ENCODE measurements at regions not wholly inside any gene's neighbourhood (a gene's known extent, or its start where the extent isn't known, plus 50 kb on each side); places are given as distances from the start of the nearest gene placed in this dataset.

DNA sequence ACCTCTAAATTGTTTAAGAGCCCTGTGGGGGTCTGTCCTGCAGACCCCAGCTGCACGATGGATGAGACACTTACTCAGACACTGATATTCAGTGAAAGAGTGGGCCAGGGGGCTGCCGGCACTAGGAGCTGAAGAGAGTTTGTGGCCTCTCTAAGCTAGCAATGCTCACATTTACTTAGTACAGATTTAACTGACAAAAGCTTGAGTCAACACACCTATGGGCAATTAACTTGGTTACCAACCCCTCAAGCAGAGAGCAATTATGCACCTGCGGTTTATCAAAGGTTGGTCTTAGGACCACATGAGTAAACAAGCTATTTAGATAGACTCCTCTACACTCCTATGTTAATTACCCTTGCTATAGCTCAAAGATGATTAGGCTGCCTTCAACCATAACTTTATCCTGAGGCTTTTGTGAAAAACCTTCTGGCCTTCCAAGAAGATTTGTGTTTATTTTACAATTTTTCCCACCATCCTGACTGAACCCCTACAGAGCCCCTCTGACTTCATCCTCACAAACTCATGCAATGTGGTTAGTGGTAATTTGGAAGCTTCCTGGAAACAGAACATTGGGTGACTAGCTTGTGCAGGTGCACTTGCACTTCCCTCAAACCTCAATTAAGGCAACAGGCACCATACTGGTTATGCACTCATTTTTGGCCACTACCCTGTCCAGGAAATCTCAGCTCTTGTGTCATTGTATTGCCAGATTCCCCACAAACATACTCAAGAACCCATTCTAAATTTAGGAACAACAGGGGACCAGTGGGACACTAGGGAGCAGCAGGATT is 234.4 kb upstream of the ITM2A start:
- H3K4me1 ChIP-seq (ENCODE audit: insufficient read depth, low read length, poor library complexity, severe bottlenecking), result no peaks in the 10 kb centered on the region
- no peaks in the 10 kb centered on the region for H3K36me3 ChIP-seq (ENCODE audit: insufficient read depth, low read length, poor library complexity, severe bottlenecking)
- no peak for DNase-seq (ENCODE audit: low spot score)
- BruUV-seq (replicated peaks), result no TSS peak
- ChIA-PET POLR2A (ENCODE audit: low non-redundant PET) (no interaction called here), CTCF (no interaction called here)
- no peaks in the 10 kb centered on the region for H3K9me3 ChIP-seq (ENCODE audit: low read depth, low read length, poor library complexity, severe bottlenecking)
- intact Hi-C loops (cut with micrococcal nuclease; ENCODE audit: unreplicated experiment), result no loop called here
- no peak overlapping the region for H3K4me3 ChIP-seq (ENCODE audit: low read depth, low read length, poor library complexity, severe bottlenecking)
- TF ChIP-seq EZH2 (IDR thresholded peaks at IDR 0.05; ENCODE audit: borderline replicate concordance, low read depth, low read length, poor library complexity, severe bottlenecking), result no peak
- TF ChIP-seq, protein P1, sequence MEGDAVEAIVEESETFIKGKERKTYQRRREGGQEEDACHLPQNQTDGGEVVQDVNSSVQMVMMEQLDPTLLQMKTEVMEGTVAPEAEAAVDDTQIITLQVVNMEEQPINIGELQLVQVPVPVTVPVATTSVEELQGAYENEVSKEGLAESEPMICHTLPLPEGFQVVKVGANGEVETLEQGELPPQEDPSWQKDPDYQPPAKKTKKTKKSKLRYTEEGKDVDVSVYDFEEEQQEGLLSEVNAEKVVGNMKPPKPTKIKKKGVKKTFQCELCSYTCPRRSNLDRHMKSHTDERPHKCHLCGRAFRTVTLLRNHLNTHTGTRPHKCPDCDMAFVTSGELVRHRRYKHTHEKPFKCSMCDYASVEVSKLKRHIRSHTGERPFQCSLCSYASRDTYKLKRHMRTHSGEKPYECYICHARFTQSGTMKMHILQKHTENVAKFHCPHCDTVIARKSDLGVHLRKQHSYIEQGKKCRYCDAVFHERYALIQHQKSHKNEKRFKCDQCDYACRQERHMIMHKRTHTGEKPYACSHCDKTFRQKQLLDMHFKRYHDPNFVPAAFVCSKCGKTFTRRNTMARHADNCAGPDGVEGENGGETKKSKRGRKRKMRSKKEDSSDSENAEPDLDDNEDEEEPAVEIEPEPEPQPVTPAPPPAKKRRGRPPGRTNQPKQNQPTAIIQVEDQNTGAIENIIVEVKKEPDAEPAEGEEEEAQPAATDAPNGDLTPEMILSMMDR (conservative IDR thresholded peaks at IDR 0.05; ENCODE audit: low read depth, low read length), result no peak
- H3K27me3 ChIP-seq (replicated peaks; ENCODE audit: insufficient read depth, low read depth, low read length, poor library complexity), result no peaks in the 10 kb centered on the region
- no peak overlapping the region for H3K27ac ChIP-seq (ENCODE audit: low read depth, low read length, poor library complexity, severe bottlenecking)

- Histone ChIP-seq H3K4me3 (ENCODE audit: low read depth, low read length, poor library complexity, severe bottlenecking) (no peak overlapping the region), H3K36me3 (ENCODE audit: insufficient read depth, low read length, poor library complexity, severe bottlenecking) (no peaks in the 10 kb centered on the region), H3K9me3 (ENCODE audit: low read depth, low read length, poor library complexity, severe bottlenecking) (no peaks in the 10 kb centered on the region), H3K4me1 (ENCODE audit: insufficient read depth, low read length, poor library complexity, severe bottlenecking) (no peaks in the 10 kb centered on the region), H3K27ac (ENCODE audit: low read depth, low read length, poor library complexity, severe bottlenecking) (no peak overlapping the region), H3K27me3 (replicated peaks; ENCODE audit: insufficient read depth, low read depth, low read length, poor library complexity) (no peaks in the 10 kb centered on the region)
- POLR2A ChIA-PET (ENCODE audit: low non-redundant PET), result no interaction called here
- peak; percentile 2 for DNase-seq (ENCODE audit: low spot score)
- no TSS peak for BruUV-seq (replicated peaks)
- CTCF ChIA-PET, result interaction anchor here (0.6 kb wide), 1 partner anchor 1453 kb away, joined by 3 read pairs; the partner anchor contains the start of gene TAF9B
- intact Hi-C loops (cut with micrococcal nuclease; ENCODE audit: unreplicated experiment), result no loop called here
- no peak for TF ChIP-seq EZH2 (IDR thresholded peaks at IDR 0.05; ENCODE audit: borderline replicate concordance, low read depth, low read length, poor library complexity, severe bottlenecking)
- TF ChIP-seq, protein P1 (conservative IDR thresholded peaks at IDR 0.05; ENCODE audit: low read depth, low read length), result peak; percentile 44; the same call in 1 of the 2 replicates
Observed at GRCh38 chrX:79592259-79592658, 225.1 kb upstream of the ITM2A start.

DNA sequence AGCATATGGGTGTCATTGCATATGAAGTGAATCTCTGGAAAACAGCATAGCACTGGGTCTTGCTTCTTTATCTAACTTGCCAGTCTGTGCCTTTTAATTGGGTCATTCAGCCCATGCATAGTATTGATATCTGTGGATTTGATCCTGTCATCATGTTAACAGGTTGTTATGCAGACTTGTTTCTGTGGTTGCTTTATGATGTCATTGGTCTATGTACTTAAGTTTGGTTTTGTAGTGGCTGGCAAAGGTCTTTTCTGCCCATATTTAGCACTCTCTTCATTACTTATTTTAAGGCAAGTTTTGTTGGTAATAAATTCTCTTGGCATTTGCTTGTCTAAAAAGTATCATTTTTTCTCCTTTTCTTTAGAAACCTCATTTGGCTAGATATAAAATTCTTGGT is 221.1 kb upstream of the ITM2A start:
- TF ChIP-seq EZH2 (IDR thresholded peaks at IDR 0.05; ENCODE audit: borderline replicate concordance, low read depth, low read length, poor library complexity, severe bottlenecking), result no peak
- DNase-seq (ENCODE audit: low spot score), result no peak
- no peaks in the 10 kb centered on the region for H3K9me3 ChIP-seq (ENCODE audit: low read depth, low read length, poor library complexity, severe bottlenecking)
- BruUV-seq (replicated peaks), result no TSS peak
- no peak overlapping the region for H3K4me3 ChIP-seq (ENCODE audit: low read depth, low read length, poor library complexity, severe bottlenecking)
- H3K36me3 ChIP-seq (ENCODE audit: insufficient read depth, low read length, poor library complexity, severe bottlenecking), result no peaks in the 10 kb centered on the region
- no peak overlapping the region for H3K27ac ChIP-seq (ENCODE audit: low read depth, low read length, poor library complexity, severe bottlenecking)
- ChIA-PET POLR2A (ENCODE audit: low non-redundant PET) (no interaction called here), CTCF (no interaction called here)
- H3K27me3 ChIP-seq (replicated peaks; ENCODE audit: insufficient read depth, low read depth, low read length, poor library complexity), result no peaks in the 10 kb centered on the region
- H3K4me1 ChIP-seq (ENCODE audit: insufficient read depth, low read length, poor library complexity, severe bottlenecking), result no peaks in the 10 kb centered on the region
- intact Hi-C loops (cut with micrococcal nuclease; ENCODE audit: unreplicated experiment), result no loop called here

- no peak for DNase-seq (ENCODE audit: low spot score)
- intact Hi-C loops (cut with micrococcal nuclease; ENCODE audit: unreplicated experiment), result no loop called here
- no peak for TF ChIP-seq EZH2 (IDR thresholded peaks at IDR 0.05; ENCODE audit: borderline replicate concordance, low read depth, low read length, poor library complexity, severe bottlenecking)
- TF ChIP-seq, protein P1 (conservative IDR thresholded peaks at IDR 0.05; ENCODE audit: low read depth, low read length), result no peak
- no TSS peak for BruUV-seq (replicated peaks)
- Histone ChIP-seq H3K36me3 (ENCODE audit: insufficient read depth, low read length, poor library complexity, severe bottlenecking) (no peaks in the 10 kb centered on the region), H3K27ac (ENCODE audit: low read depth, low read length, poor library complexity, severe bottlenecking) (no peak overlapping the region), H3K9me3 (ENCODE audit: low read depth, low read length, poor library complexity, severe bottlenecking) (no peaks in the 10 kb centered on the region), H3K4me3 (ENCODE audit: low read depth, low read length, poor library complexity, severe bottlenecking) (no peak overlapping the region), H3K4me1 (ENCODE audit: insufficient read depth, low read length, poor library complexity, severe bottlenecking) (no peaks in the 10 kb centered on the region), H3K27me3 (replicated peaks; ENCODE audit: insufficient read depth, low read depth, low read length, poor library complexity) (no peaks in the 10 kb centered on the region)
- ChIA-PET CTCF (no interaction called here), POLR2A (ENCODE audit: low non-redundant PET) (no interaction called here)
Observed at GRCh38 chrX:79573760-79574159, 206.6 kb upstream of the ITM2A start.
